K562 (cell line): ENCODE measurements at regions not wholly inside any gene's neighbourhood (a gene's known extent, or its start where the extent isn't known, plus 50 kb on each side); places are given as distances from the start of the nearest gene placed in this dataset.
A peak's percentile ranks its signal among the peaks of the same experiment; 100 is the strongest.

Source experiments
- ATAC-seq: fragments of 200-7000 bp; cut with Tn5 transposase; 3 replicates; pipeline ENCODE4 v1.9.1; 2020; ENCODE audit warnings: moderate library complexity
- BruUV-seq: library from RNA; stranded (reverse); fragments of 400-500 nt; replicated peaks from 2 replicates; lab custom pipeline; 2021; lab: Mats Ljungman, UMichigan
- CTCF ChIA-PET: fragments of 300-600 bp; formaldehyde crosslinking; extraction: SDS; loops from one replicate; lab custom pipeline; 2021; ENCODE audit warnings: low intra/inter-chr PET ratio; lab: Yijun Ruan, JAX
- POLR2A ChIA-PET: fragments of 300-600, 350-650 bp; sonication (Branson Sonifier 250); formaldehyde crosslinking; extraction: SDS; loops from one replicate; lab custom pipeline; 2021; ENCODE audit warnings: antibody characterized with exemption, inconsistent platforms; lab: Yijun Ruan, JAX
- DNase-seq, 4 experiments: peaks; one replicate each; pipeline versions ENCODE4 v3.0.0 to v3.0.0-alpha.2; 2011 to 2018; ENCODE audit warnings: low spot score in 3 of 4, mixed read lengths in 3 of 4; ENCODE audit errors: extremely low read depth in 1 of 4
- FAIRE-seq: peaks from 2 replicates; lab custom pipeline; 2011; peaks lifted over from hg19 to GRCh38; lab: Jason Lieb, UNC
- H2AFZ ChIP-seq: 2 replicates; pipeline ENCODE4 v1.6.0; 2011; ENCODE audit warnings: low read depth, low read length, control low read depth, inconsistent platforms
- H3K27ac ChIP-seq: fragments of 200-600 bp; 3 replicates; pipeline ENCODE4 v1.8.0; 2011; ENCODE audit warnings: low read depth, mild to moderate bottlenecking, control low read depth, inconsistent platforms, low read length, moderate library complexity, mixed read lengths; ENCODE audit errors: extremely low read depth
- H3K27me3 ChIP-seq, 2 experiments: fragments of 300-600 bp in 1 of 2; 2 replicates in 1 of 2; 3 replicates in 1 of 2; pipeline versions ENCODE4 v1.6.0 to v1.8.0; 2011; ENCODE audit warnings: inconsistent platforms in 2 of 2, low read length in 2 of 2, mild to moderate bottlenecking in 1 of 2, mixed read lengths in 1 of 2, moderate library complexity in 1 of 2; ENCODE audit not compliant: control insufficient read depth in 2 of 2, insufficient read depth in 2 of 2
- H3K36me3 ChIP-seq: fragments of 300-600 bp; 3 replicates; pipeline ENCODE4 v1.8.0; 2011; ENCODE audit warnings: mild to moderate bottlenecking, low read length, inconsistent platforms; ENCODE audit not compliant: control insufficient read depth, insufficient read depth
- H3K4me1 ChIP-seq, 2 experiments: fragments of 200-600 bp in 1 of 2; replicated peaks in 1 of 2; 2 replicates in 1 of 2; 3 replicates in 1 of 2; pipeline versions ENCODE4 v1.5.1 to v1.8.0; 2011; ENCODE audit warnings: inconsistent platforms in 2 of 2, low read length in 2 of 2, mild to moderate bottlenecking in 1 of 2, mixed read lengths in 1 of 2, moderate library complexity in 1 of 2; ENCODE audit not compliant: control insufficient read depth in 2 of 2, insufficient read depth in 2 of 2
- H3K4me2 ChIP-seq: 2 replicates; pipeline ENCODE4 v1.6.1; 2011; ENCODE audit warnings: low read length, control low read depth, inconsistent platforms, mixed read lengths; ENCODE audit not compliant: insufficient read depth
- H3K4me3 ChIP-seq: fragments of 200-600 bp; sonication (generic), shearing (Covaris generic); 2 replicates; pipeline ENCODE4 v1.5.1; 2016; ENCODE audit warnings: control low read depth, inconsistent platforms
- H3K79me2 ChIP-seq: fragments of 200-600 bp; 3 replicates; pipeline ENCODE4 v1.8.0; 2011; ENCODE audit warnings: low read length, inconsistent platforms; ENCODE audit not compliant: control insufficient read depth, insufficient read depth
- H3K9ac ChIP-seq, 2 experiments: 2 replicates each; pipeline versions ENCODE4 v1.6.0 to v1.6.1; 2011; ENCODE audit warnings: low read depth in 2 of 2, low read length in 2 of 2, control low read depth in 1 of 2, inconsistent platforms in 1 of 2, mild to moderate bottlenecking in 1 of 2, mixed read lengths in 1 of 2; ENCODE audit not compliant: insufficient read depth in 1 of 2
- H3K9me1 ChIP-seq: one replicate; pipeline ENCODE4 v1.6.0; 2011; ENCODE audit warnings: inconsistent platforms, mild to moderate bottlenecking, low read length, moderate library complexity; ENCODE audit not compliant: control insufficient read depth, insufficient read depth
- H3K9me3 ChIP-seq: replicated peaks from 2 replicates; pipeline ENCODE4 v1.5.1; 2011; ENCODE audit warnings: low read depth, low read length, inconsistent platforms; ENCODE audit not compliant: control insufficient read depth, insufficient read depth
- H4K20me1 ChIP-seq: replicated peaks from 2 replicates; pipeline ENCODE4 v1.6.1; 2011; ENCODE audit warnings: low read length, inconsistent platforms, mixed read lengths; ENCODE audit not compliant: control insufficient read depth, insufficient read depth
- CTCF ChIP-seq, 3 experiments: IDR thresholded peaks in 2 of 3; conservative IDR thresholded peaks in 1 of 3; 2 replicates each; pipeline ENCODE4 v1.5.1; 2011 to 2012; ENCODE audit warnings: low read length in 3 of 3, mild to moderate bottlenecking in 3 of 3, control low read depth in 2 of 3, improper control_type of control experiment in 1 of 3, inconsistent platforms in 1 of 3, low read depth in 1 of 3, mixed read lengths in 1 of 3, moderate library complexity in 1 of 3; ENCODE audit not compliant: insufficient read depth in 2 of 3
- ILF3 ChIP-seq: fragments of 450-650 bp; IDR thresholded peaks from 2 replicates; pipeline ENCODE4 v1.6.1; 2018; ENCODE audit warnings: antibody characterized with exemption, mild to moderate bottlenecking, moderate library complexity, borderline replicate concordance
- RBM34 ChIP-seq: fragments of 200-400 bp; formaldehyde crosslinking; IDR thresholded peaks from 2 replicates; pipeline ENCODE4 v1.6.1; 2018; ENCODE audit warnings: low read length, borderline replicate concordance; ENCODE audit not compliant: insufficient read depth
- RNF2 ChIP-seq: sonication (generic); IDR thresholded peaks from 2 replicates; pipeline ENCODE4 v1.6.1; 2016
- ZNF830 ChIP-seq: fragments of 250-450 bp; sonication (Bioruptor Pico); IDR thresholded peaks from 2 replicates; pipeline ENCODE4 v1.5.0; 2021; ENCODE audit warnings: mild to moderate bottlenecking
- WGBS: fragments of 100-300 bp; shearing (Covaris generic); methylation state at CpG from one replicate; pipeline ENCODE4 v1.1.6; 2016; ENCODE audit warnings: low coverage, mixed read lengths; ENCODE audit not compliant: insufficient coverage; ENCODE audit errors: missing lambda C conversion rate; 5-methylcytosine and 5-hydroxymethylcytosine counted together
- in situ Hi-C: fragments of 300-500 bp; cut with MboI; formaldehyde crosslinking; loops from 4 replicates; pipeline ENCODE4 v1.15.0; 2018; ENCODE audit warnings: inconsistent platforms, mixed read lengths
- intact Hi-C: fragments of 100-400 bp; cut with micrococcal nuclease; formaldehyde crosslinking; loops from 2 replicates; pipeline ENCODE4 v1.14.2; 2022
- TF ChIP-seq, protein P1 (sequence below): sonication (generic); formaldehyde crosslinking; IDR thresholded peaks from 2 replicates; pipeline ENCODE4 v1.9.0; 2022; ENCODE audit warnings: mild to moderate bottlenecking, missing genetic modification reagents

- TF ChIP-seq RBM34 (no peak), ZNF830 (CRISPR knock-in tag) (no peak)
- TF ChIP-seq, protein P1, sequence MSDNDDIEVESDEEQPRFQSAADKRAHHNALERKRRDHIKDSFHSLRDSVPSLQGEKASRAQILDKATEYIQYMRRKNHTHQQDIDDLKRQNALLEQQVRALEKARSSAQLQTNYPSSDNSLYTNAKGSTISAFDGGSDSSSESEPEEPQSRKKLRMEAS (CRISPR knock-in tag): no peak
These were observed 118.9 kb downstream of the TMEM174 start (continued) for GRCh38 chr5:73291873-73292272.

DNA sequence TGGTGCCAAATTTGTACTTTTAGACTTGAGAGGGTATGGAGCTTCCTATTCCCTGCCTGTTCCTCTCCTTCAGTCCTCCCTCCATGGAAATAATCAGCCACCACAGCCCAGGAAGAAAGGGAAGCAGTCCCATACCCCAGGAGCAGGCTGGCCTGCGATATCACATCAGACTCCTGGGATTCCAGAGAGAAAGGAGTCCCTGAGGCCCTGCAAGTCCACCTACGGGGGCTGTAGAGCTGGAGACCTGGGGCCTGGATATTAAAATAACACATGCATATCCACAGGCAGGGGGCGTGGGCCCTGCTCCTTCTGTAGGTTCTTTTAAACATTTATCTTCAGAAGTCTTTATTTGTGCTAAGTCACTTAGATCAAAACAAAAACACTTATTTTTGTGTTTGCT, 117.2 kb downstream of the TMEM174 start:
- H4K20me1 ChIP-seq: no peaks in the 10 kb centered on the region
- FAIRE-seq: no peak
- no peak overlapping the region for H3K9ac ChIP-seq
- H3K79me2 ChIP-seq: no peaks in the 10 kb centered on the region
- intact Hi-C loops: no loop called here
- no peak overlapping the region for H2AFZ ChIP-seq
- POLR2A ChIA-PET: no interaction called here
- no peaks in the 10 kb centered on the region for H3K9me3 ChIP-seq
- BruUV-seq: no TSS peak
- no peaks in the 10 kb centered on the region for H3K4me1 ChIP-seq
- no peak for DNase-seq
- no peaks in the 10 kb centered on the region for H3K9me1 ChIP-seq
- no peak overlapping the region for H3K27ac ChIP-seq
- H3K4me2 ChIP-seq: no peak overlapping the region
- H3K27me3 ChIP-seq: peaks cover 23 to 28% of the 10 kb centered on the region in 2 experiments; a peak in 4 of 5 replicates
- no peaks in the 10 kb centered on the region for H3K36me3 ChIP-seq
- no peak overlapping the region for H3K4me3 ChIP-seq
- no peak for ATAC-seq
- TF ChIP-seq ILF3 (no peak), RNF2 (no peak), CTCF (IDR thresholded peaks at IDR 0.05 in 2 of 3, conservative IDR thresholded peaks at IDR 0.05 in 1 of 3; ENCODE audit: insufficient read depth in 2 of 3, low read depth in 1 of 3, low read length in 3 of 3) (0 out of 6 replicates have a peak, but pooled peaks of 1 of the 3 experiments have one; percentile 2)
- TF ChIP-seq, all 486 proteins: peak for 1
- 0% methylated on average over 3 of the region's 3 CpGs for WGBS
- in situ Hi-C loops: no loop called here
- CTCF ChIA-PET: interaction anchor here (0.5 kb wide), 1 partner anchor 1945 kb away, joined by 5 read pairs; no protein-coding TSS in a partner anchor
